Forelimb muscle (tissue), 1 donor: ENCODE measurements at regions not wholly inside any gene's neighbourhood (a gene's known extent, or its start where the extent isn't known, plus 50 kb on each side); places are given as distances from the start of the nearest gene placed in this dataset.
"Not testable (repeated sequence)": the region's sequence is repeated elsewhere in the genome, so short reads cannot be mapped to it uniquely, and the experiment has no call there.

Source experiments
- DNase-seq: peaks from one replicate; pipeline ENCODE4 v3.0.0-alpha.2; 2013; ENCODE audit warnings: low read depth

DNA sequence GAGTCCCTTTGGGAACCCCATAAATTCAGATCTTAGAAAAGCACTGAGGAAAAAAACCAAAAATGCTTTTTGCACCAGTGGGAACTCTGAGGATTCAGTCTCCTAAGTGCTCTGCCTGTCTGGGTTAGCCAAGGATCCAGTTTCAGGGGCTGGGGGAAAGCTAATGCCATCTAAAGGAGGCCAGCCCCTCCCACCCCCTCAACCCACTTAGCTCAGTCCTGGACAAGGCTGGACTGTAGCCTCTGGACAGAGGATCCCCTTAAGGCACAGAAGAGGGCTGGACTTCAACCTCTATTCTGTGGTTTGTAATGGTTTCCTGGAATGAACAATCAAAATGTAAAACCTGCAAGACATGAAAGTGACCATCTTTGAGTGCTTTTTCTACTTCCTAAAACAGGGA lies 356.1 kb upstream of the ZFHX3 start:
- no peak for DNase-seq

DNA sequence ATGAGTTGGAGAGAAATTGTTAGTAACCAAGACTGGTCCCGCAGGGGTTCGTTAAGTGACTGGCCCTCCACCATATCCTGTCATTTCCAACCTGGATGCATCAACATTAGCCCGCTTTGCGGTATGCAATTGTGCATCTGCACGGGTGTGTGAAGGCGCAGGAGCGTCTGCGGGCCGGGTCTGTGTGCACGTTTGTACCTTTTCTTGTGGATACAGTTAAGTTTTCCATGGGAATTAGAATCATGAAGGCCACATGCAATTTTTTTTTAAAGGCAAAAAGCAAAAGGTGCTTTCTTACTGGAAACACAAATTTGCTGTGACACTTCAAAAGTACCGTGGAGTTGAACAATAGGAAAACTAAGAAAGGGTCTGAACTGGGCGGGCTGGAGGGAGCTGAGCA lies 355.4 kb upstream of the ZFHX3 start:
- DNase-seq = no peak

GRCh38 chr16:73400951-73401350 lies 353.0 kb upstream of the ZFHX3 start:
- no peak for DNase-seq

GRCh38 chr16:73399997-73400396 lies 352.1 kb upstream of the ZFHX3 start:
- DNase-seq = no peak

- DNase-seq = no peak
These were observed 351.6 kb upstream of the ZFHX3 start for GRCh38 chr16:73399486-73399885.

GRCh38 chr16:73398604-73399003 lies 350.7 kb upstream of the ZFHX3 start:
- not testable (repeated sequence) for DNase-seq

DNA sequence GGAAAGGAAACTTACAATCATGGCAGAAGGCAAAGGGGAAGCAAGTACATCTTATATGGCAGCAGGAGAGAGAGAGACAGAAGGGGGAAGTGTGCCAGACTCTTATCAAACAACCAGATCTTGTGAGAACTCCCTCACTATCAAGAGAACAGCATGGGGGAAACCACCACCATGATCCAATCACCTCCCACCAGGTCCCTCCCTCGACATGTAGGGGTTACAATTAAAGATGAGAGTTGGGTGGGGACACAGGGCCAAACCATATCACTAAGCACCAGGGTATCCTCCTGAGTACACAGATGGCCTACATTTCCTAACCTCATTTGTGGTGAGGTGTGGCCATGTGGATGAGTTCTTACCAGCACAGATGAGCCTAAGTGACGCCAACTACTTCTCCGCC lies 348.6 kb upstream of the ZFHX3 start:
- DNase-seq = no peak

DNA sequence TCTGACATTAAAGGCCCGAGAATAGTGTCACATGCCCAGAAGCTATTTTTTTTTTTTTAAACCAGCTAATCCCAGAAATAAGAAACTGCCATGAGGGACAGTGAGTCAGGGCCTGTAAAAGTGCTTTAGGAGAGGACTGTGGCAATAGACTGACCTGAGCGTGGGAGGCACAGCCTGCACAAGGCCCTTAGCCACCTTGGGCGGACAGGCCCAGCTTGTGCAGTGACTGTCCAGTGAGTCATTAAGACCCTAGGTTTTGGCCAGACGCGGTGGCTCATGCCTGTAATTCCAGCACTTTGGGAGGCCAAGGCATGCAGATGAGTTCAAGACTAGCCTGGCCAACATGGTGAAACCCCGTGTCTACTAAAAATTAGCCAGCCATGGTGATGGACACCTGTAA lies 343.0 kb upstream of the ZFHX3 start:
- DNase-seq = no peak

- no peak for DNase-seq
These were observed 342.6 kb upstream of the ZFHX3 start for GRCh38 chr16:73390491-73390890.

- DNase-seq = no peak
These were observed 341.2 kb upstream of the ZFHX3 start for GRCh38 chr16:73389085-73389484.

- no peak for DNase-seq
These were observed 340.1 kb upstream of the ZFHX3 start for GRCh38 chr16:73387979-73388378.

- DNase-seq = no peak
These were observed 337.8 kb upstream of the ZFHX3 start for GRCh38 chr16:73385696-73386095.

- DNase-seq = no peak
These were observed 336.7 kb upstream of the ZFHX3 start for GRCh38 chr16:73384506-73385089.

DNA sequence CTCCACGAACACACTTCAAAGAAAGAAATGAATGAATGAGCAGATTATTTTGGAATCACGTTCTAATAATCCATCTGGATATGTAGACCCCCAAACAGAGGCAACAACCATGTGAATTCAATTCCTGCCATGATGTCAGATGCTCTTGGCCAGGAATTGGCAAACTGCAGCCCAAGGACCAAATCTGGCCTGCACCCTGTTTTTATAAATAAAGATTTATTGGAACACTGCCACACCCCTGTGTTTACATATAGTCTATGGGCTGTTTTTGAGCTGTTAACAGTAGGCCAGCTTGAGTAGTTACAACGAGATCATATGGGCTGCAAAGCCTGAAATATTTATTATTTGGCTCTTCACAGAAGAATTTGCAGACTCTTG lies 336.0 kb upstream of the ZFHX3 start:
- no peak for DNase-seq

DNA sequence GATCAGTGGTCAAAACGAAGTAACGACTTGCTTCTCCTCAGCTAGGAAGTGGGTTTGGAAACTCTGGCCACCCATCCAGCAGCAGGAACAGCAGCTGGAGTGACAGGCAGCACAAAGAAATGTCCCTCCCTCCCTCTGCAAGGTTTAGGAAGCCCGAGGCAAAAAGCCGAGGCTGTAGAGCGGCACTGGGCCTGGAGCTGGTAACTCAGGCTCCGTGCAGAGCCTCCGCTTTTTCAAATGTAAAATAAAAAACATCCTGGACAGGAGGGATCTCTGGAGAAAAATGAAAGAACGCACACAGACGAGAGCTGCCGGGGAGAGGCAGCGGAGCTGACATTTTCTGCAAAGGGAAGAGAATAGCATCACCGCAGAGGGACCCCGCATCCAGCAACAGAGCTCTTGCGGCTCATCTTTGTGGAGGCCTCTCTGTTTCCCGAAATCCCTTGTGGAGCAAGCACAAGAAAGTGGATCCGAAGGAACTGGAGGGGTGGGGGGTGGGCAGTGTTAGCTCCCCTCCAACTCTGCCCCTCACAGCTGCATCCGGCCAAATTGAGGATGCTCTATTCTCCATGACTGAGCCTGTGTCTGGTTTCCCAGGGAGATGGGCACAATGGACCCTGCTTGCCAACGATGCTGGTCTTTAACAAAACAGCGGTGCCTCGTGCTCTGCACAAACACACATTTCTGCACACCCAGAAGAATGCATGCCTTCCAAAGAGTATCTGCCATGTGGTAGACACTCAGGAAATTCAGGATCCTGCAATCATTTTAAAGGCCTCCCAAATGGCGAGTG lies 335.5 kb upstream of the ZFHX3 start:
- no peak for DNase-seq

- DNase-seq = no peak
These were observed 330.5 kb upstream of the ZFHX3 start for GRCh38 chr16:73378471-73378870.

- no peak for DNase-seq
These were observed 323.8 kb upstream of the ZFHX3 start for GRCh38 chr16:73371584-73372319.

- DNase-seq = no peak
These were observed 321.9 kb upstream of the ZFHX3 start for GRCh38 chr16:73369851-73370250.

GRCh38 chr16:73368715-73369114 lies 320.8 kb upstream of the ZFHX3 start:
- DNase-seq = no peak

GRCh38 chr16:73365016-73365551 lies 317.2 kb upstream of the ZFHX3 start:
- no peak for DNase-seq

DNA sequence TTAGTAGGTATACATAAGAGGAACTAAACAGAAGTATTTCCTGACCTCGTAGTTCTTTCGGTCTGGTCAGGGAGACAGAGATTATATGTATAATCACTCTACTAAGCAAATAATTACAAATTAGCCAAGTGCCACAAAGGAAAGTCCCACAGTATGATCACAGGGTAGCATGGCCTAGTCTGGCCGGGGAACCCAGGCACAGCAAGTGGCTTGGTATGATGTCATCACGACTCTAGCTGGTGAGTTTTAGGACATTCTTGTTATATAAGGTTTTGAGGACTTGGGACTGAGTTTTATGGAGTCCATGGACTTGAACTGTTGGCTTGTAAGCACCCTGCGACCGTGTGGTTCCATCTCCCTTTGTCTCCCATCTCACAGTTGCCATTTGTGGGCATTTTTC lies 316.5 kb upstream of the ZFHX3 start:
- DNase-seq = no peak

- DNase-seq = no peak
These were observed 313.1 kb upstream of the ZFHX3 start for GRCh38 chr16:73361061-73361460.
